Hindlimb muscle (tissue), 1 donor: ENCODE measurements at regions not wholly inside any gene's neighbourhood (a gene's known extent, or its start where the extent isn't known, plus 50 kb on each side); places are given as distances from the start of the nearest gene placed in this dataset.
A peak's percentile ranks its signal among the peaks of the same experiment; 100 is the strongest.

ENCODE experiments used
- DNase-seq: peaks from one replicate; pipeline ENCODE4 v3.0.0-alpha.2; 2013

GRCh38 chr20:47876311-47877088 lies 91.2 kb upstream of the SULF2 start:
- DNase-seq = no peak

GRCh38 chr20:47875297-47876025 lies 90.2 kb upstream of the SULF2 start:
- DNase-seq = no peak

- no peak for DNase-seq
Measured at GRCh38 chr20:47872341-47872740, 87.1 kb upstream of the SULF2 start.

GRCh38 chr20:47870475-47870874 lies 85.2 kb upstream of the SULF2 start:
- no peak for DNase-seq

GRCh38 chr20:47868744-47869143 lies 83.5 kb upstream of the SULF2 start:
- DNase-seq = no peak

- DNase-seq = no peak
Measured at GRCh38 chr20:47868236-47868635, 83.0 kb upstream of the SULF2 start.

GRCh38 chr20:47867831-47868230 lies 82.5 kb upstream of the SULF2 start:
- DNase-seq = no peak

GRCh38 chr20:47866480-47866879 lies 81.2 kb upstream of the SULF2 start:
- no peak for DNase-seq

GRCh38 chr20:47865912-47866311 lies 80.6 kb upstream of the SULF2 start:
- no peak for DNase-seq

GRCh38 chr20:47865451-47865850 lies 80.2 kb upstream of the SULF2 start:
- no peak for DNase-seq

- no peak for DNase-seq
Measured at GRCh38 chr20:47863981-47864380, 78.7 kb upstream of the SULF2 start.

GRCh38 chr20:47863315-47863965 lies 78.2 kb upstream of the SULF2 start:
- no peak for DNase-seq

- no peak for DNase-seq
Measured at GRCh38 chr20:47862574-47863240, 77.4 kb upstream of the SULF2 start.

GRCh38 chr20:47861116-47861515 lies 75.8 kb upstream of the SULF2 start:
- no peak for DNase-seq

- no peak for DNase-seq
Measured at GRCh38 chr20:47860049-47860830, 75.0 kb upstream of the SULF2 start.

- no peak for DNase-seq
Measured at GRCh38 chr20:47859278-47859677, 74.0 kb upstream of the SULF2 start.

GRCh38 chr20:47857569-47858464 lies 72.5 kb upstream of the SULF2 start:
- peak; percentile 86 for DNase-seq

GRCh38 chr20:47857187-47857568 lies 71.9 kb upstream of the SULF2 start:
- no peak for DNase-seq

GRCh38 chr20:47855799-47856198 lies 70.5 kb upstream of the SULF2 start:
- no peak for DNase-seq

GRCh38 chr20:47854687-47855212 lies 69.5 kb upstream of the SULF2 start:
- DNase-seq = no peak

- no peak for DNase-seq
Measured at GRCh38 chr20:47851774-47852173, 66.5 kb upstream of the SULF2 start.
